ENCODE measurements at regions not wholly inside any gene's neighbourhood (a gene's known extent, or its start where the extent isn't known, plus 50 kb on each side); places are given as distances from the start of the nearest gene placed in this dataset.

- TF ChIP-seq MAX (IDR thresholded peaks at IDR 0.05) = no peak
- no peak for TF ChIP-seq RFX5 (IDR thresholded peaks at IDR 0.05)
- no peak for TF ChIP-seq RAD21 (conservative IDR thresholded peaks at IDR 0.05 in 1 of 2, IDR thresholded peaks at IDR 0.05 in 1 of 2)
- TF ChIP-seq PHF8 (IDR thresholded peaks at IDR 0.05; ENCODE audit: borderline replicate concordance, low read depth) = no peak
- TF ChIP-seq, protein P1, sequence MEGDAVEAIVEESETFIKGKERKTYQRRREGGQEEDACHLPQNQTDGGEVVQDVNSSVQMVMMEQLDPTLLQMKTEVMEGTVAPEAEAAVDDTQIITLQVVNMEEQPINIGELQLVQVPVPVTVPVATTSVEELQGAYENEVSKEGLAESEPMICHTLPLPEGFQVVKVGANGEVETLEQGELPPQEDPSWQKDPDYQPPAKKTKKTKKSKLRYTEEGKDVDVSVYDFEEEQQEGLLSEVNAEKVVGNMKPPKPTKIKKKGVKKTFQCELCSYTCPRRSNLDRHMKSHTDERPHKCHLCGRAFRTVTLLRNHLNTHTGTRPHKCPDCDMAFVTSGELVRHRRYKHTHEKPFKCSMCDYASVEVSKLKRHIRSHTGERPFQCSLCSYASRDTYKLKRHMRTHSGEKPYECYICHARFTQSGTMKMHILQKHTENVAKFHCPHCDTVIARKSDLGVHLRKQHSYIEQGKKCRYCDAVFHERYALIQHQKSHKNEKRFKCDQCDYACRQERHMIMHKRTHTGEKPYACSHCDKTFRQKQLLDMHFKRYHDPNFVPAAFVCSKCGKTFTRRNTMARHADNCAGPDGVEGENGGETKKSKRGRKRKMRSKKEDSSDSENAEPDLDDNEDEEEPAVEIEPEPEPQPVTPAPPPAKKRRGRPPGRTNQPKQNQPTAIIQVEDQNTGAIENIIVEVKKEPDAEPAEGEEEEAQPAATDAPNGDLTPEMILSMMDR (IDR thresholded peaks at IDR 0.05) = no peak
- TF ChIP-seq MAFK (IDR thresholded peaks at IDR 0.05; ENCODE audit: partially characterized antibody) = no peak
- no peak for TF ChIP-seq HOXB5 (CRISPR knock-in tag; IDR thresholded peaks at IDR 0.05)
- TF ChIP-seq POLR2A (IDR thresholded peaks at IDR 0.05; ENCODE audit: low read length) = no peak
- no peak for TF ChIP-seq POLR2AphosphoS2 (conservative IDR thresholded peaks at IDR 0.05; ENCODE audit: low read length)
- TF ChIP-seq FOSB (CRISPR knock-in tag; IDR thresholded peaks at IDR 0.05) = no peak
- no peak for TF ChIP-seq EP300 (IDR thresholded peaks at IDR 0.05)
- no peak for TF ChIP-seq TP53 (CRISPR knock-in tag; IDR thresholded peaks at IDR 0.05)
- no peak for TF ChIP-seq BHLHE40 (IDR thresholded peaks at IDR 0.05; ENCODE audit: low read depth, low read length)
- no peak for TF ChIP-seq ELK1 (IDR thresholded peaks at IDR 0.05; ENCODE audit: low read depth, low read length)
Observed at GRCh38 chr14:35223927-35224326, 68.3 kb upstream of the PSMA6 start.

Data from A549 (cell line).